ENCODE measurements at regions not wholly inside any gene's neighbourhood (a gene's known extent, or its start where the extent isn't known, plus 50 kb on each side); places are given as distances from the start of the nearest gene placed in this dataset.

GRCh38 chr2:2577407-2577831 lies 246.3 kb upstream of the MYT1L start:
- no peak for TF ChIP-seq CTCF (IDR thresholded peaks at IDR 0.05; ENCODE audit: poor library complexity)
- no peak for TF ChIP-seq EZH2 (IDR thresholded peaks at IDR 0.05; ENCODE audit: borderline replicate concordance)
- no peak for TF ChIP-seq EZH2phosphoT487 (IDR thresholded peaks at IDR 0.05; ENCODE audit: low read depth, severe bottlenecking, unreplicated experiment)
